A673 (cell line): ENCODE measurements at regions not wholly inside any gene's neighbourhood (a gene's known extent, or its start where the extent isn't known, plus 50 kb on each side); places are given as distances from the start of the nearest gene placed in this dataset.

ENCODE experiments used
- EZH2 ChIP-seq: fragments of 200-600 bp; sonication (generic); IDR thresholded peaks from 2 replicates; pipeline ENCODE4 v1.6.1; 2017; ENCODE audit warnings: borderline replicate concordance, low read depth, mild to moderate bottlenecking, mixed read lengths, antibody characterized with exemption, low read length; ENCODE audit not compliant: poor library complexity, severe bottlenecking
- TF ChIP-seq, protein P1 (sequence below): fragments of 300-800, 200-600 bp; sonication (generic); conservative IDR thresholded peaks from 2 replicates; pipeline ENCODE4 v1.5.1; 2017; ENCODE audit warnings: low read depth, mild to moderate bottlenecking, antibody characterized with exemption, low read length, moderate library complexity, mixed read lengths

DNA sequence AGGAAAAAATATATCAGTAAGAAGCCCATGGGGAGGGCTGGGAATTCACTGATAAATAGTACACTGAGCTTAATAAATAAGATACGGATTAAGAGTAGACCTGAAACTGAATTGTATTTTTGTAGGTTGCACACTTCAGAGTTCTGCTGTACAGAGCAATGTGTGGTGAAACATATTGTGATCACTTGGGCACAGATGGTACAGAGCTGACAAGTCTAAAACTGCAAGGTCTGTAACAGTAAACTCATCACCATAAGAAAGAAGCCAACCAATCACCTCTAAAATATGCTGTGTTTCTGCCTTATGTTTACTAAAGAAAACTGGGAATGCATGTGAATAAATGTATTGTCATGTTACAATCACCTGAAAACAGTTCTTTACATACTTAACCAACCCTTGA is 360.7 kb downstream of the MRPL39 start:
- TF ChIP-seq, protein P1, sequence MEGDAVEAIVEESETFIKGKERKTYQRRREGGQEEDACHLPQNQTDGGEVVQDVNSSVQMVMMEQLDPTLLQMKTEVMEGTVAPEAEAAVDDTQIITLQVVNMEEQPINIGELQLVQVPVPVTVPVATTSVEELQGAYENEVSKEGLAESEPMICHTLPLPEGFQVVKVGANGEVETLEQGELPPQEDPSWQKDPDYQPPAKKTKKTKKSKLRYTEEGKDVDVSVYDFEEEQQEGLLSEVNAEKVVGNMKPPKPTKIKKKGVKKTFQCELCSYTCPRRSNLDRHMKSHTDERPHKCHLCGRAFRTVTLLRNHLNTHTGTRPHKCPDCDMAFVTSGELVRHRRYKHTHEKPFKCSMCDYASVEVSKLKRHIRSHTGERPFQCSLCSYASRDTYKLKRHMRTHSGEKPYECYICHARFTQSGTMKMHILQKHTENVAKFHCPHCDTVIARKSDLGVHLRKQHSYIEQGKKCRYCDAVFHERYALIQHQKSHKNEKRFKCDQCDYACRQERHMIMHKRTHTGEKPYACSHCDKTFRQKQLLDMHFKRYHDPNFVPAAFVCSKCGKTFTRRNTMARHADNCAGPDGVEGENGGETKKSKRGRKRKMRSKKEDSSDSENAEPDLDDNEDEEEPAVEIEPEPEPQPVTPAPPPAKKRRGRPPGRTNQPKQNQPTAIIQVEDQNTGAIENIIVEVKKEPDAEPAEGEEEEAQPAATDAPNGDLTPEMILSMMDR: no peak
- no peak for TF ChIP-seq EZH2
